CD8-positive, alpha-beta memory T cell (primary cell): ENCODE measurements at regions not wholly inside any gene's neighbourhood (a gene's known extent, or its start where the extent isn't known, plus 50 kb on each side); places are given as distances from the start of the nearest gene placed in this dataset.

Experiments
- CTCF ChIA-PET: fragments of 350-600 bp; sonication (Branson Sonifier 250); formaldehyde crosslinking; loops from one replicate; lab custom pipeline; 2021; ENCODE audit warnings: antibody characterized with exemption; lab: Charles Lee
- POLR2A ChIA-PET: fragments of 350-600 bp; sonication (Branson Sonifier 250); formaldehyde crosslinking; loops from one replicate; lab custom pipeline; 2021; ENCODE audit warnings: antibody characterized with exemption; lab: Charles Lee
- DNase-seq, 5 donors: peaks; one replicate each; pipeline versions ENCODE4 v3.0.0 to v3.0.0-alpha.2; 2020 to 2022; ENCODE audit warnings: mixed read lengths in 1 of 5
- H3K27ac ChIP-seq: one replicate; pipeline ENCODE4 v1.7.0; 2013; ENCODE audit warnings: low read depth, mild to moderate bottlenecking, low read length, moderate library complexity
- H3K27me3 ChIP-seq: 2 replicates; pipeline ENCODE4 v1.7.0; 2013; ENCODE audit warnings: low read length, mild to moderate bottlenecking; ENCODE audit not compliant: insufficient read depth, poor library complexity, severe bottlenecking
- H3K36me3 ChIP-seq: 2 replicates; pipeline ENCODE4 v1.7.0; 2013; ENCODE audit warnings: mild to moderate bottlenecking, low read length, moderate library complexity; ENCODE audit not compliant: insufficient read depth
- H3K4me1 ChIP-seq: 2 replicates; pipeline ENCODE4 v1.7.0; 2013; ENCODE audit warnings: mild to moderate bottlenecking, low read length, moderate library complexity; ENCODE audit not compliant: insufficient read depth
- H3K4me3 ChIP-seq: 2 replicates; pipeline ENCODE4 v1.7.0; 2013; ENCODE audit warnings: mild to moderate bottlenecking, low read length
- H3K9me3 ChIP-seq: 2 replicates; pipeline ENCODE4 v1.7.0; 2013; ENCODE audit warnings: mild to moderate bottlenecking, low read length
- H3K27ac Mint-ChIP-seq, 8 donors: one replicate each; pipeline ENCODE4 v1.8.0; 2020 to 2021; ENCODE audit warnings: mixed read lengths in 8 of 8, mild to moderate bottlenecking in 6 of 8, inconsistent platforms in 3 of 8, moderate library complexity in 3 of 8
- H3K27me3 Mint-ChIP-seq, 2 donors: one replicate each; pipeline ENCODE4 v1.8.0; 2020 to 2021; ENCODE audit warnings: mixed read lengths in 2 of 2, mild to moderate bottlenecking in 1 of 2, moderate library complexity in 1 of 2
- H3K36me3 Mint-ChIP-seq, 3 donors: one replicate each; pipeline ENCODE4 v1.8.0; 2020 to 2021; ENCODE audit warnings: mixed read lengths in 3 of 3, inconsistent platforms in 1 of 3, mild to moderate bottlenecking in 1 of 3
- H3K4me1 Mint-ChIP-seq, 3 donors: one replicate each; pipeline ENCODE4 v1.8.0; 2020 to 2021; ENCODE audit warnings: mixed read lengths in 3 of 3, inconsistent platforms in 1 of 3, mild to moderate bottlenecking in 1 of 3
- H3K4me3 Mint-ChIP-seq, 7 donors: one replicate each; pipeline ENCODE4 v1.8.0; 2020 to 2021; ENCODE audit warnings: mixed read lengths in 7 of 7, mild to moderate bottlenecking in 6 of 7, moderate library complexity in 4 of 7, inconsistent platforms in 2 of 7
- H3K9me3 Mint-ChIP-seq, 5 donors: one replicate each; pipeline ENCODE4 v1.8.0; 2020 to 2022; ENCODE audit warnings: mixed read lengths in 5 of 5, mild to moderate bottlenecking in 3 of 5, moderate library complexity in 2 of 5, inconsistent platforms in 1 of 5

GRCh38 chr7:142447762-142448161 lies 189.9 kb upstream of the PRSS58 start:
- ChIA-PET POLR2A (no interaction called here), CTCF (no interaction called here)
- Histone ChIP-seq H3K27ac (no peak overlapping the region), H3K9me3 (no peaks in the 10 kb centered on the region), H3K4me1 (peaks cover 6% of the 10 kb centered on the region), H3K4me3 (no peak overlapping the region), H3K27me3 (no peaks in the 10 kb centered on the region), H3K36me3 (no peaks in the 10 kb centered on the region)
- Mint-ChIP-seq H3K36me3 (no peaks in the 10 kb centered on the region), H3K4me1 (peaks cover 6 to 18% (median 7%) of the 10 kb centered on the region in 3 donors), H3K9me3 (no peaks in the 10 kb centered on the region), H3K27ac (no peak overlapping the region), H3K27me3 (peaks cover 3% of the 10 kb centered on the region in 2 donors), H3K4me3 (peak overlapping the region in 2 of 7 donors; percentile 12 to 29)
- no peak for DNase-seq

GRCh38 chr7:142445019-142445686 lies 187.3 kb upstream of the PRSS58 start:
- DNase-seq = peak in 1 of 5 donors; percentile 17
- H3K36me3 ChIP-seq = no peaks in the 10 kb centered on the region
- no peaks in the 10 kb centered on the region for H3K9me3 Mint-ChIP-seq
- H3K27ac ChIP-seq = no peak overlapping the region
- H3K27me3 ChIP-seq = no peaks in the 10 kb centered on the region
- no peaks in the 10 kb centered on the region for H3K36me3 Mint-ChIP-seq
- peak overlapping the region in 2 of 7 donors; percentile 17 to 35 for H3K4me3 Mint-ChIP-seq
- H3K9me3 ChIP-seq = no peaks in the 10 kb centered on the region
- H3K27me3 Mint-ChIP-seq = peaks cover 0 to 3% of the 10 kb centered on the region in 2 donors
- peak overlapping the region in 6 of 8 donors; percentile 72 to 93 (median 76) for H3K27ac Mint-ChIP-seq
- H3K4me1 Mint-ChIP-seq = peaks cover 17 to 40% (median 29%) of the 10 kb centered on the region in 3 donors
- peaks cover 18% of the 10 kb centered on the region for H3K4me1 ChIP-seq
- no peak overlapping the region for H3K4me3 ChIP-seq
- POLR2A ChIA-PET = interaction anchor here (0.5 to 1.0 kb wide), 3 partner anchors 363 to 367 kb away, joined by 3 to 4 read pairs (median 3); no protein-coding TSS in a partner anchor
- CTCF ChIA-PET = interaction anchor here (0.8 to 1.1 kb wide), 5 partner anchors 14 to 366 kb away, joined by 3 to 5 read pairs (median 3); no protein-coding TSS in a partner anchor

GRCh38 chr7:142443216-142444010 lies 185.6 kb upstream of the PRSS58 start:
- Mint-ChIP-seq H3K27ac (peak overlapping the region in 1 of 8 donors; percentile 42), H3K9me3 (no peaks in the 10 kb centered on the region), H3K27me3 (peaks cover 3 to 4% of the 10 kb centered on the region in 2 donors), H3K4me3 (peak overlapping the region in 2 of 7 donors; percentile 14 to 16), H3K36me3 (no peaks in the 10 kb centered on the region), H3K4me1 (peaks cover 17 to 48% (median 37%) of the 10 kb centered on the region in 3 donors)
- ChIA-PET CTCF (interaction anchor here (1.0 kb wide), 1 partner anchor 16 kb away, joined by 4 read pairs; no protein-coding TSS in a partner anchor), POLR2A (no interaction called here)
- no peaks in the 10 kb centered on the region for H3K36me3 ChIP-seq
- DNase-seq = no peak
- H3K27ac ChIP-seq = no peak overlapping the region
- no peaks in the 10 kb centered on the region for H3K27me3 ChIP-seq
- no peak overlapping the region for H3K4me3 ChIP-seq
- peaks cover 18% of the 10 kb centered on the region for H3K4me1 ChIP-seq
- no peaks in the 10 kb centered on the region for H3K9me3 ChIP-seq

GRCh38 chr7:142442396-142442795 lies 184.5 kb upstream of the PRSS58 start:
- Histone ChIP-seq H3K27ac (no peak overlapping the region), H3K9me3 (no peaks in the 10 kb centered on the region), H3K36me3 (no peaks in the 10 kb centered on the region), H3K4me3 (no peak overlapping the region), H3K27me3 (no peaks in the 10 kb centered on the region), H3K4me1 (peaks cover 18% of the 10 kb centered on the region)
- CTCF ChIA-PET = interaction anchor here (0.9 kb wide), 1 partner anchor 9 kb away, joined by 3 read pairs; no protein-coding TSS in a partner anchor
- DNase-seq = no peak
- POLR2A ChIA-PET = interaction anchor here (0.7 kb wide), 1 partner anchor 356 kb away, joined by 4 read pairs; no protein-coding TSS in a partner anchor
- Mint-ChIP-seq H3K9me3 (no peaks in the 10 kb centered on the region), H3K27me3 (peaks cover 2 to 4% of the 10 kb centered on the region in 2 donors), H3K4me3 (peak overlapping the region in 1 of 7 donors; percentile 35), H3K36me3 (no peaks in the 10 kb centered on the region), H3K27ac (peak overlapping the region in 5 of 8 donors; percentile 12 to 58 (median 19)), H3K4me1 (peaks cover 17 to 51% (median 40%) of the 10 kb centered on the region in 3 donors)

- ChIA-PET CTCF (interaction anchor here (1.0 to 2.2 kb wide), 3 partner anchors 19 to 371 kb away, joined by 3 to 9 read pairs (median 3); no protein-coding TSS in a partner anchor), POLR2A (interaction anchor here (1.0 kb wide), 1 partner anchor 23 kb away, joined by 5 read pairs; no protein-coding TSS in a partner anchor)
- DNase-seq = no peak
- peaks cover 17 to 54% (median 43%) of the 10 kb centered on the region in 3 donors for H3K4me1 Mint-ChIP-seq
- H3K9me3 Mint-ChIP-seq = no peaks in the 10 kb centered on the region
- peak overlapping the region in 1 of 8 donors; percentile 72 for H3K27ac Mint-ChIP-seq
- Histone ChIP-seq H3K36me3 (no peaks in the 10 kb centered on the region), H3K27me3 (no peaks in the 10 kb centered on the region), H3K9me3 (no peaks in the 10 kb centered on the region), H3K4me1 (peaks cover 18% of the 10 kb centered on the region), H3K4me3 (no peak overlapping the region), H3K27ac (no peak overlapping the region)
- H3K36me3 Mint-ChIP-seq = no peaks in the 10 kb centered on the region
- peak overlapping the region in 2 of 7 donors; percentile 10 to 33 for H3K4me3 Mint-ChIP-seq
- peaks cover 0 to 4% of the 10 kb centered on the region in 2 donors for H3K27me3 Mint-ChIP-seq
Observed at GRCh38 chr7:142440906-142441411, 183.1 kb upstream of the PRSS58 start.

- no peak for DNase-seq
- ChIA-PET CTCF (interaction anchor here (0.8 to 2.2 kb wide), 5 partner anchors 19 to 371 kb away, joined by 3 to 9 read pairs (median 3); no protein-coding TSS in a partner anchor), POLR2A (interaction anchor here (1.0 to 1.5 kb wide), 2 partner anchors 22 to 368 kb away, joined by 5 read pairs; no protein-coding TSS in a partner anchor)
- Mint-ChIP-seq H3K4me3 (peak overlapping the region in 3 of 7 donors; percentile 23 to 75 (median 55)), H3K9me3 (no peaks in the 10 kb centered on the region), H3K36me3 (no peaks in the 10 kb centered on the region), H3K4me1 (peaks cover 19 to 59% (median 49%) of the 10 kb centered on the region in 3 donors), H3K27me3 (peaks cover 0 to 4% of the 10 kb centered on the region in 2 donors), H3K27ac (peak overlapping the region in 3 of 8 donors; percentile 49 to 77 (median 72))
- Histone ChIP-seq H3K27ac (no peak overlapping the region), H3K36me3 (no peaks in the 10 kb centered on the region), H3K4me1 (peaks cover 18% of the 10 kb centered on the region), H3K4me3 (no peak overlapping the region), H3K27me3 (no peaks in the 10 kb centered on the region), H3K9me3 (no peaks in the 10 kb centered on the region)
Observed at GRCh38 chr7:142440219-142440905, 182.5 kb upstream of the PRSS58 start.

GRCh38 chr7:142439739-142440138 lies 181.9 kb upstream of the PRSS58 start:
- Mint-ChIP-seq H3K27ac (peak overlapping the region in 2 of 8 donors; percentile 49 to 77), H3K36me3 (no peaks in the 10 kb centered on the region), H3K4me1 (peaks cover 21 to 59% (median 52%) of the 10 kb centered on the region in 3 donors), H3K4me3 (peak overlapping the region in 1 of 7 donors; percentile 55), H3K27me3 (peaks cover 0 to 4% of the 10 kb centered on the region in 2 donors), H3K9me3 (no peaks in the 10 kb centered on the region)
- no peak overlapping the region for H3K27ac ChIP-seq
- DNase-seq = no peak
- H3K4me3 ChIP-seq = no peak overlapping the region
- POLR2A ChIA-PET = interaction anchor here (1.5 kb wide), 1 partner anchor 368 kb away, joined by 5 read pairs; no protein-coding TSS in a partner anchor
- H3K4me1 ChIP-seq = peaks cover 18% of the 10 kb centered on the region
- CTCF ChIA-PET = interaction anchor here (0.8 to 2.2 kb wide), 5 partner anchors 20 to 372 kb away, joined by 3 to 9 read pairs (median 3); no protein-coding TSS in a partner anchor
- H3K36me3 ChIP-seq = no peaks in the 10 kb centered on the region
- H3K9me3 ChIP-seq = no peaks in the 10 kb centered on the region
- no peaks in the 10 kb centered on the region for H3K27me3 ChIP-seq
